ENCODE measurements at regions not wholly inside any gene's neighbourhood (a gene's known extent, or its start where the extent isn't known, plus 50 kb on each side); places are given as distances from the start of the nearest gene placed in this dataset.

- no peaks in the 10 kb centered on the region for H3K9me3 ChIP-seq
- no peak for DNase-seq (ENCODE audit: low spot score in 2 of 2)
These were observed 57.1 kb downstream of the FAM47B start for GRCh38 chrX:34999702-35000101.

GRCh38 chrX:35006361-35006760 is 63.8 kb downstream of the FAM47B start:
- intact Hi-C loops (cut with DNase I): no loop called here
- Histone ChIP-seq H3K36me3 (no peaks in the 10 kb centered on the region), H3K4me3 (no peak overlapping the region), H3K9me3 (no peaks in the 10 kb centered on the region), H3K27ac (no peak overlapping the region), H3K4me1 (no peaks in the 10 kb centered on the region), H3K27me3 (no peaks in the 10 kb centered on the region)
- no peak for DNase-seq (ENCODE audit: low spot score in 2 of 2)
- TF ChIP-seq CTCF (IDR thresholded peaks at IDR 0.05): no peak

More at GRCh38 chrX:34999702-35000101, 57.1 kb downstream of the FAM47B start:
- TF ChIP-seq CTCF (IDR thresholded peaks at IDR 0.05): no peak
- H3K4me1 ChIP-seq: no peaks in the 10 kb centered on the region
- H3K27ac ChIP-seq: no peak overlapping the region
- no peak overlapping the region for H3K4me3 ChIP-seq
- H3K36me3 ChIP-seq: no peaks in the 10 kb centered on the region
- intact Hi-C loops (cut with DNase I): no loop called here
- H3K27me3 ChIP-seq: no peaks in the 10 kb centered on the region

GRCh38 chrX:35015621-35016020 is 73.0 kb downstream of the FAM47B start:
- no peak overlapping the region for H3K27ac ChIP-seq
- H3K9me3 ChIP-seq: peaks cover 0 to 14% of the 10 kb centered on the region in 2 donors
- H3K4me3 ChIP-seq: no peak overlapping the region
- intact Hi-C loops (cut with DNase I): no loop called here
- no peaks in the 10 kb centered on the region for H3K4me1 ChIP-seq
- H3K36me3 ChIP-seq: no peaks in the 10 kb centered on the region
- DNase-seq (ENCODE audit: low spot score in 2 of 2): no peak
- no peak for TF ChIP-seq CTCF (IDR thresholded peaks at IDR 0.05)
- no peaks in the 10 kb centered on the region for H3K27me3 ChIP-seq

- intact Hi-C loops (cut with DNase I): no loop called here
- no peaks in the 10 kb centered on the region for H3K36me3 ChIP-seq
- TF ChIP-seq CTCF (IDR thresholded peaks at IDR 0.05): no peak
These were observed 73.5 kb downstream of the FAM47B start for GRCh38 chrX:35016051-35016450.

GRCh38 chrX:35017284-35017683 is 74.7 kb downstream of the FAM47B start:
- H3K4me3 ChIP-seq: no peak overlapping the region
- intact Hi-C loops (cut with DNase I): no loop called here

More at GRCh38 chrX:35016051-35016450, 73.5 kb downstream of the FAM47B start:
- DNase-seq (ENCODE audit: low spot score in 2 of 2): no peak
- H3K4me3 ChIP-seq: no peak overlapping the region
- no peaks in the 10 kb centered on the region for H3K27me3 ChIP-seq
- peaks cover 0 to 14% of the 10 kb centered on the region in 2 donors for H3K9me3 ChIP-seq
- H3K27ac ChIP-seq: no peak overlapping the region
- no peaks in the 10 kb centered on the region for H3K4me1 ChIP-seq

More at GRCh38 chrX:35017284-35017683, 74.7 kb downstream of the FAM47B start:
- Histone ChIP-seq H3K27me3 (no peaks in the 10 kb centered on the region), H3K9me3 (peaks cover 0 to 14% of the 10 kb centered on the region in 2 donors), H3K27ac (no peak overlapping the region), H3K36me3 (no peaks in the 10 kb centered on the region), H3K4me1 (no peaks in the 10 kb centered on the region)
- TF ChIP-seq CTCF (IDR thresholded peaks at IDR 0.05): no peak
- no peak for DNase-seq (ENCODE audit: low spot score in 2 of 2)

Data from ascending aorta (tissue), 2 donors.